Activated naive CD8-positive, alpha-beta T cell treated with anti-CD3 and anti-CD28 coated beads for 36 hours (primary cell): ENCODE measurements at regions not wholly inside any gene's neighbourhood (a gene's known extent, or its start where the extent isn't known, plus 50 kb on each side); places are given as distances from the start of the nearest gene placed in this dataset.
"Not testable (repeated sequence)": the region's sequence is repeated elsewhere in the genome, so short reads cannot be mapped to it uniquely, and the experiment has no call there.

Experiments used
- DNase-seq: peaks from one replicate; pipeline ENCODE4 v3.0.0; 2021
- H3K27ac Mint-ChIP-seq: one replicate; pipeline ENCODE4 v1.8.0; 2022; ENCODE audit warnings: mild to moderate bottlenecking, moderate library complexity, mixed read lengths
- H3K27me3 Mint-ChIP-seq: one replicate; pipeline ENCODE4 v1.8.0; 2022; ENCODE audit warnings: mild to moderate bottlenecking, mixed read lengths
- H3K36me3 Mint-ChIP-seq: one replicate; pipeline ENCODE4 v1.8.0; 2021; ENCODE audit warnings: mild to moderate bottlenecking, mixed read lengths
- H3K4me1 Mint-ChIP-seq: one replicate; pipeline ENCODE4 v1.8.0; 2021; ENCODE audit warnings: mixed read lengths
- H3K4me3 Mint-ChIP-seq: one replicate; pipeline ENCODE4 v1.8.0; 2022; ENCODE audit warnings: mild to moderate bottlenecking, moderate library complexity, mixed read lengths
- H3K9me3 Mint-ChIP-seq: one replicate; pipeline ENCODE4 v1.8.0; 2022; ENCODE audit warnings: mixed read lengths

DNA sequence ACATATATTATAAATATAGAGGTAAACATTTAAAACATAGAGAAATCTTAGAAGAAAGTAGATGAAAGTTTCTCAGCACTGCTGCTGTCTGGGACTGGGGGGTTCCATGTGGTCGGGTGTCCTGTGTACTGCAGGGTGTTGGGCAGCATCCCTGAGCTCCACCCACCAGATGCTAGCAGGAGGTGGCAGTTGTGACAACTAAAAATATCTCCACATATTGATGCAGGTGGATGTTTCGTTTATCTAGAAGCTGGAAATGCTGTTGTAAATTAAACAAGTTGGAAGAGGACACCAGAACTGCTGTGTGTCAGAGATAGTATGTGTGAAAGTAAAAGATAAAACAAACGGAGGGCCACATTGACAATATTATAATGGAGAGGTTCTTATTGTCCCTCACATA, 297.1 kb upstream of the USP9Y start:
- Mint-ChIP-seq H3K4me1 (no peaks in the 10 kb centered on the region), H3K27ac (no peak overlapping the region), H3K36me3 (no peaks in the 10 kb centered on the region), H3K27me3 (no peaks in the 10 kb centered on the region), H3K9me3 (no peaks in the 10 kb centered on the region), H3K4me3 (no peak overlapping the region)
- DNase-seq = no peak

DNA sequence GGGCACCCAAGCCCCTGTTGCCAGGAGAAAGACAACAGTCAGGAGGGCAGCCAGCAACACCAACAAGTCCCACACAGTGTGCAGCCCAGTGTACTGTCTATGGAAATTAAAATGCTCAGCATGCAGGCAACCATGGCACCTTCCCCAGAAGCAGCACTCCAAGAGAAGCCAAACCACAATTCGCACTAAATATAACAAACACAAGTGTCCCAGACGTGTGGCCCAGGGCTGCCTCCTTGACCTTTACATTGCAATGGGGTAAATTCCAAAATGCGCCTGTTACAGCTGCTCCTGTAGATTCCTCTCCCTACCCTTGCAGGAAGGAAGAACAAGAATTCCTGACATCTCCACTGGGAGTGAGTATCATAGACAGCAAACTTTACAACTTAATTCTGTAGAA, 292.8 kb upstream of the USP9Y start:
- Mint-ChIP-seq H3K4me3 (no peak overlapping the region), H3K9me3 (no peaks in the 10 kb centered on the region), H3K4me1 (peaks cover 7% of the 10 kb centered on the region), H3K36me3 (no peaks in the 10 kb centered on the region), H3K27me3 (no peaks in the 10 kb centered on the region), H3K27ac (no peak overlapping the region)
- DNase-seq = no peak

DNA sequence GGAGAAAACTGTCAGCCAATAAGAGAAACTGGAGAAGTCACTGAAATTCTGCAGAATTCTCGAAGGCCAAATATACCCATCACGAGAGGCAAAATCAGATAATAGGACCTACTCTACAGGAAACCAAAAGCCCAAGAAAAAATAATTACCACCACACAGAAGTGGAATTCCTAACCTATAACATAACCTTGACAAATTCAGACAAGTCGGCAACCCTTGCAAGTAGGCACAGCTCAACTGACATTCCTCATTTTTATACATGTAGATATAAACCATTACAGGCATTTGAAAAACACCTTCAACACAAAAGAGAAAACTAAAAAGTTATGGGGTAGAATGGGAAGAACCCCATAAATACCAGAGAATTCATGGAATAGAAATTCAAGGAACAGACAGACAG, 290.3 kb upstream of the USP9Y start:
- H3K36me3 Mint-ChIP-seq = no peaks in the 10 kb centered on the region
- no peaks in the 10 kb centered on the region for H3K27me3 Mint-ChIP-seq
- no peak for DNase-seq
- no peak overlapping the region for H3K27ac Mint-ChIP-seq
- no peaks in the 10 kb centered on the region for H3K9me3 Mint-ChIP-seq
- H3K4me1 Mint-ChIP-seq = peaks cover 7% of the 10 kb centered on the region
- no peak overlapping the region for H3K4me3 Mint-ChIP-seq

DNA sequence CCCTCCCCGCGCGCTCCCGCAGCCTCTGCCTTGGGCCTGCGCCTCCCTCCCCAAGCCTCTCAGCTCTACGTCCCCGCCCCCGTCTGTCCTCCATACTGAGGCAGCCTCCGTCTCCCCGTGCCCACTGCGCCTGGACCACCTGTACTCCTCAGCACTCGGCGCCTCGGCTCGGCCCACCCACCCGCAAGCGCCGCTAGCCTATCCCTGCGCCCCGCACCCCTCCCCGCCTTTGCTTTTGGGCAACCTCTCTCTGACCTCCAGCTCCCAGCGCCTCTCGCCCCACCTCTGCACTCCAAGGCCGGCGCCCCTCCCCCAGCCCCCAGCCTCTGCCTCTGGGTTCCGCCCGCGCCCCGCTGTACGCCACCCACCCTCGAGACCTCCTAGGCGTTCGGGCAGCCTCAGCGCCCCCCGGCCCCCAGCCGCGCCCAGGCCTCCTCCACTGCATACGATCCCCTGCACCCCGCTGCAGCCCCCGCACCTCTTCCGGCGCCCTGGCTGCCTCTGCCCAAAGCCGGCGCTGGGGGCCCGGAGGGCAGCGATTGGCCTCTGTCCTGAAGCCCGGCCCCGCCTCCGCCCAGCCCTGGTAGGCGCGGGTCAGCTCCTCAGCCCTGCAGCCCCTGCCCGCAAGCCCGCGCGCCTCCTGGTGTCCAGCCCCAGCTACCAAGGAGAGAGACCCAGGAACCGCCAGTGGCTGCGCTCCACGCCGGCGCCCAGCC, 279.8 kb upstream of the USP9Y start:
- H3K36me3 Mint-ChIP-seq = no peaks in the 10 kb centered on the region
- H3K27ac Mint-ChIP-seq = no peak overlapping the region
- H3K4me1 Mint-ChIP-seq = peaks cover 4% of the 10 kb centered on the region
- H3K9me3 Mint-ChIP-seq = no peaks in the 10 kb centered on the region
- no peaks in the 10 kb centered on the region for H3K27me3 Mint-ChIP-seq
- H3K4me3 Mint-ChIP-seq = peak overlapping the region; percentile 37
- DNase-seq = peak; percentile 2

DNA sequence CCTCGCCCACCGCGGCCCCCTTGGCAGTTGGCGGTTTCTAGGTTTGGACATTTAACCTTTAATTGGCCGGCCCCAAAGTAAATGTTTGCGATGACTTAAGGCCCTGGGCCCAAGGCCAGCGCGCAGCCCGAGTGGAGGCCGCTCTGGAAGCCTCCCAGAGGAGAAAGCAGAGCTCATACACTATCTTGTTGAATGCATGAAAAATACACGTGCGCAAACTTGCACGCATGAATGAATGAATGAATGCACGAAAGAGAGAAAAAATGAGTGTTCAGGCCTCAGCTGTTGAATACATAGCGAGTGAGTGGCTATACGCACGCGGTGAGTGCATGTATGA, 279.3 kb upstream of the USP9Y start:
- DNase-seq = no peak
- Mint-ChIP-seq H3K36me3 (no peaks in the 10 kb centered on the region), H3K9me3 (no peaks in the 10 kb centered on the region), H3K27ac (no peak overlapping the region), H3K4me1 (peaks cover 4% of the 10 kb centered on the region), H3K4me3 (no peak overlapping the region), H3K27me3 (no peaks in the 10 kb centered on the region)

DNA sequence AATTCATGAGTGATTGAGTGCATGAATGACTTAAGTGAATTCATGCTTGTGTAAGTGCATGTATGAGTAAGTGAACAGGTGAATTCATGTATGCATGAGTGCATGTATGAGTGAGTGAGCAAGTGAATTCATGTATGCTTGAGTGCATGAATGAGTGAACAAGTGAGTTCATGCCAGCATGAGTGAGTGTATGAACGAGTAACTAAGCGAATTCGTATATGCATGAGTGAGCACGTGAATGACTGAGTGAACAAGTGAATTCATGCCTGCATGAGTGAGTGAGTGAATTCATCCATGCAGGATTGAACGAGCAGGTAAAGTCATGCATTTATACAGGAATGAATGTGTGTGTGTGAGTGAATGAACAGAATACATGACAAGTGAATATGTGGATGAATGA, 278.5 kb upstream of the USP9Y start:
- Mint-ChIP-seq H3K9me3 (no peaks in the 10 kb centered on the region), H3K27ac (no peak overlapping the region), H3K4me1 (peaks cover 3% of the 10 kb centered on the region), H3K36me3 (no peaks in the 10 kb centered on the region), H3K27me3 (no peaks in the 10 kb centered on the region), H3K4me3 (no peak overlapping the region)
- no peak for DNase-seq

DNA sequence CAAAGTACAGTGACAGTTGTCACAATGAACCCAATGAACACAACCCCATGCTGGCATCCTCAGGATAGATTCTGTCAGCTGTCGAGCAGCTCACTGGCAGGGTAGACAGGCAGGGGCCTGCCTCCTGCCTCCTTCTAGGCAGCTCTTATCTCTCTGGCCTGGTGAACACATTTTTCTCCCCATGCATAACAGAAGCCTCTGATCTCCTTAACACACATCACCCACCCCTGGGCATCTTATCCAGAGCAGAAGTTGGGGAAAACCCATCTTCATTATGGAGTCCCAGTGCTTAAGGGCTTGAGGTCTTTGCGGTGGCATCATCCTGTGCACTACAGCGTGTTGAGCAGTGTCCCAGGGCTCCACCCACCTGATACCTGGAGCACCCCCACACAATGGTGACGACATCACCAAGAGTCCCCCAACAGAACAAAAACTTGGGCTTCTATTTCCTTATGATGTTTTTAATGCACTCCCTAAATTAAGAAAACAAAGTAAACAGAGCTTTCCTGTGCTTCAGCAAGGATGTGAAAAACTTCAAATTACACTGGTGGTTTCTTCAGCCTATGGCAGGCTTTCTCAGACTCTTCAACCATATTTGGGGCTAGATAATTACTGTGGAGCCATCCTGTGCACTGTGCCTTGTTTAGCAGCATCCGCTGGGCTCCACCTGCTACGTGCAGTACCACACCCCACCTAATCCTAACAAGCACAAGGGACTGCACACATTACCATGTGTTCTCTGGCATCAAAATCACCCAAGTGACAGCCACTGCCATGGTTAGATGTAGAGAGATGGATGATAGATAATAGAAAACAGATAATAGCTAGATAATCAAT, 277.4 kb upstream of the USP9Y start:
- DNase-seq = no peak
- Mint-ChIP-seq H3K36me3 (no peaks in the 10 kb centered on the region), H3K9me3 (no peaks in the 10 kb centered on the region), H3K27me3 (no peaks in the 10 kb centered on the region), H3K4me1 (no peaks in the 10 kb centered on the region), H3K4me3 (no peak overlapping the region), H3K27ac (no peak overlapping the region)

DNA sequence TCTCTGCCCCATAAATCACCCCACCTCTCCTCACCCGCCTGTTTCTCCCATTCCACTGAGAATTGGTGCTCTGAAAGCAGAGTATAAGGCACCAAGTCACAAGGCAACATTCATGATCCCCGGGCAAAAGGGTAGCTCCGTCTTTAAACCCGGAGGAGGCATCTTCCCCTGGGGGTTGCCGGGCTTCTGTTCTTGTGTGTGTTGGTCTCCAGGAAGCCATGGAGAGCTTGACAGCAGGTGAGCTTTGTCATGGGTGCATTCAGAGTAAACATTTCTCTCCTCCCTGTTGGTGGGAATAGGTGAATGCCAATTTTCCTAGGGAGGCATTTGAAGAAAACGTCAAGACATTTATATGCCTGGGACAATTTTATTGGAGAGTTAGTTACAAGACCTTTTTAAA, 275.5 kb upstream of the USP9Y start:
- Mint-ChIP-seq H3K27ac (no peak overlapping the region), H3K4me1 (no peaks in the 10 kb centered on the region), H3K36me3 (no peaks in the 10 kb centered on the region), H3K4me3 (no peak overlapping the region), H3K9me3 (no peaks in the 10 kb centered on the region), H3K27me3 (no peaks in the 10 kb centered on the region)
- DNase-seq = no peak

DNA sequence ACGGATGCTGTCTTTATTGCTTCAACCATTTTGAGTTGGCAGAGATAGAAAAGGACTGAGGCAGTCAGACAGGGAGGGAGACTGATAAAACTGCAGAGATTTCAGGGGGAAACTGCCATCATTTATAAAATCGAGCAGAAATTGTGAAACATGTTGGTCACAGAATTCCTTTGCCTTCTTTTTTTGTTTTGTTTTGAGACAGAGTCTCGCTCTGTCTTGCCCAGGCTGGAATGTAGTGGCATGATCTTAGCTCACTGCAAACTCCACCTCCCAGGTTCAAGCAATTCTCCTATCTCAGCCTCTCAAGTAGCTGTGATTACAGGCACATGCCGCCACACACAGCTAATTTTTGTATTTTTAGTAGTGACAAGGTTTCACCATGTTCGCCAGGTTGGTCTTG, 273.7 kb upstream of the USP9Y start:
- H3K4me1 Mint-ChIP-seq = no peaks in the 10 kb centered on the region
- H3K27ac Mint-ChIP-seq = no peak overlapping the region
- no peaks in the 10 kb centered on the region for H3K9me3 Mint-ChIP-seq
- H3K4me3 Mint-ChIP-seq = no peak overlapping the region
- H3K36me3 Mint-ChIP-seq = no peaks in the 10 kb centered on the region
- no peaks in the 10 kb centered on the region for H3K27me3 Mint-ChIP-seq
- no peak for DNase-seq

DNA sequence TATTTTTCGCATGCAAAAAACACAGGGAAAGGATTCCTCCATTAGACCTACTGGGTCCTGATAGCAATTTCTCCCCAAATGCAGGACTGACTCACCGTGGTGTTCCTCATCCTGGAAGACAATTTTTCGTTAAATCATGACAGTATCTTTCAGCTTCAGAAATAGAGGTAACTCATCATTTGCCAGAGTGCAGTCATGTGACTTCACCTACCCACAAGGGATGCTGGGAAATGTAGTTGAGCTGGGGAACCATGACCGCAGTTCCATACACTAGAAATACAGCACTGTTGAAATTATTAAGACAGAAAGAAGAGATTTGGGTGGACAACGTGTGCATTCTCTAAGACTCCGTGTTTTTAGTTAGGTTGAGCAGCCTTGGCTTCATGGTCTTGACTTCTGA, 269.5 kb upstream of the USP9Y start:
- no peaks in the 10 kb centered on the region for H3K27me3 Mint-ChIP-seq
- no peaks in the 10 kb centered on the region for H3K9me3 Mint-ChIP-seq
- H3K27ac Mint-ChIP-seq = no peak overlapping the region
- DNase-seq = no peak
- H3K4me3 Mint-ChIP-seq = no peak overlapping the region
- no peaks in the 10 kb centered on the region for H3K4me1 Mint-ChIP-seq
- H3K36me3 Mint-ChIP-seq = no peaks in the 10 kb centered on the region

DNA sequence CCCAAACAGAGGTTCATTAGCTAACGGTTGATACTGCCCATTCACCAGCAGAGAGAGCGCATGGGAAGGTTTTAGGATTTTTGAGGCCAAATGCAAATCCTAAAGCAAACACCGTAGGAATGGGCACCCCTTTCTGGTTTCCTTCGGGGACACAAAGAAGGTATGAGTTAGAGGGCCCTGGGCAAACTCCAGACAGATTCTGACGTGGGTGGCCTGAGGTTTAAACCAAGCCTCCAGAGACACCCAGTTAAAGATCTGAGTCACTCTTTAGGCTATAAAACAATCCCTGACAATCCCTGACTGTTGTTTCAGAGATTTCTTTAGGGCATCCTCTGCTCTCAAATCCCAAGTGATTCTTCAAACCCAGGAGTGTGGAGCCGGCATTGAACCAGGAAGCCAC, 262.2 kb upstream of the USP9Y start:
- H3K27ac Mint-ChIP-seq, H3K4me3 Mint-ChIP-seq, H3K36me3 Mint-ChIP-seq, H3K27me3 Mint-ChIP-seq, H3K4me1 Mint-ChIP-seq, H3K9me3 Mint-ChIP-seq, DNase-seq: not testable (repeated sequence)

DNA sequence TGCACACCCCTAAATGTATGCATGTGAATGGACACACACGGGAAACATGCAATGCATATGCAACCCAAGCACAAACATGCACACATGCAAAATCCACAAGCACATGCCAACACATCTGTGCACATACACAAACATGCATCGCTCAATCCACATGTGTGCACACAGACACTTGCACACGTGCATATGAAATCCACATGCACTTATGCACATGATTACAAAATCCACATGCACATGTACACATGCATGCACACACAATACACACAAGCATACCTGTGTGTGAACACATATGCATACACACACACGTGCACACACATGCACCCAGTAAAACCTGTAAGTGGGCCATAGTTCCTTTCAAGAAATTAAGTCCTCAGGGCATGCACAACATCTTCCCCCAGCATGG, 256.8 kb upstream of the USP9Y start:
- no peak for DNase-seq
- Mint-ChIP-seq H3K27me3 (no peaks in the 10 kb centered on the region), H3K4me1 (no peaks in the 10 kb centered on the region), H3K9me3 (no peaks in the 10 kb centered on the region), H3K36me3 (no peaks in the 10 kb centered on the region), H3K27ac (no peak overlapping the region), H3K4me3 (no peak overlapping the region)

DNA sequence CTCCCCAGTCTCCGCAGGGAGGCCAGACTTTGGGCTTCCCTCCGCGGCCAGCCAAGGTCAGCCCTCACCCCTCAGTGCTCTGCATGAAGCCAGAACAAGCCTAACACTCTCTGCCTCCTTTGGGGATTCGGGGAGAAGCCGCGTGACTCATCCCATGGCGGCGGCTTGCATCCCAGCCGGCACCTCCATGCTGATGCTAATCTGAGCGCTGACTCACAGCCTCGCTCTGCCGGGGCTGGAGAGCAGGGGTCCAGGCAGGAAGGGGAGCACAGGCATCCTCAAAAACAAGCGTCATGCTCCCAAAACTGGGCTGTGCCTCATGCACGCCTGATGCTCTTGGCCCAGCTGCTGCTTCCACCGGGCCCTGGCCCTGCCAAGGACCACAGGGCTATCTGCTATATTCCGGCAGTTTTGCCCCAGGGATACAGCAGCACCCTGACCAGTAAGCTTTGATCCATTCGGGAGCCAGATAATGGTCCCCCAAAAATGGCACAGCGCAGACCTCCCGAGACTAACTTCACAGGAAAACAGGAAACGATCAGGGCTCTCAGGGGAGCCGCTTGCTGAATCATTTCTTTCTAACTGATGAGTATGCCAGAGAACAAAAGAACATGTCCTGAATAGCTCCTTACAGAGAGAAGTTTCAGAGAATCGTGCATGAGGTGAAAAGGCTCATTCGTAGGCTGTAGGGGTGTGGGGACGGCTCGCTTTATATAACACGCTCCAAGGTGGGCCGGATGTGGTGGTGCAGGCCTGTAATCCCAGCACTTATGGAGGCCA, 254.4 kb upstream of the USP9Y start:
- not testable (repeated sequence) for H3K9me3 Mint-ChIP-seq, H3K4me3 Mint-ChIP-seq, H3K36me3 Mint-ChIP-seq, H3K27ac Mint-ChIP-seq, H3K27me3 Mint-ChIP-seq, DNase-seq, H3K4me1 Mint-ChIP-seq

DNA sequence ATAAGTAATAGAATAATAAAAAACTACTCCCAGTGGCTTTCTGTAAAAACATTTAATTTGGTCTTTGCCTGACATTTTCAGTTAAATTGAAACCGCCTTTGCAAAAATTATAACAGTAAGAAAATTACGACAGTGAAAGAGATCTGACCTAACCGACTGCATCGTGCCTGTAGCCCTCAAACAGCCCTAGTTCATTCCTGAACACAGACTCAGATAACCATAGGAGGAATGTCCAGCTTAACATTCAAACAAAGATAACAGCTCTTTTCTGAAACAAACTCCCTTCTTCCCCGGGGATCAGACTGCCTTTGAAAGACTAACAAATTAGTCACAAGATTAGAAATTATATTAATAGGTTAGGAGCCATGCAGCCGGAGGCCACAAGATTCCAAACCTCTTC, 252.5 kb upstream of the USP9Y start:
- H3K9me3 Mint-ChIP-seq, H3K4me1 Mint-ChIP-seq, DNase-seq, H3K27ac Mint-ChIP-seq, H3K4me3 Mint-ChIP-seq, H3K36me3 Mint-ChIP-seq, H3K27me3 Mint-ChIP-seq: not testable (repeated sequence)

DNA sequence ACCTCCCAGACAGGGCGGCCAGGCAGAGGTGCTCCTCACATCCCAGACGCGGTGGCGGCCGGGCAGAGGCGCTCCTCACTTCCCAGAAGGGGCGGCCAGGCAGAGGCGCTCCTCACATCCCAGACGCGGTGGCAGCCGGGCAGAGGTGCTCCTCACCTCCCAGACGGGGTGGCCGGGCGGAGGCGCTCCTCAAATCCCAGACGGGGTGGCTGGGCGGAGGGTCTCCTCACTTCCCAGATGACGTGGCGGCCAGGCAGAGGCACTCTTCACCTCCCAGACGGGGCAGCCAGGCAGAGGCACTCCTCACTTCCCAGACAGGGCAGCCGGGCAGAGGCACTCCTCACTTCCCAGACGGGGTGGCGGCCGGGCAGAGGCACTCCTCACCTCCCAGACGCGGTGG, 247.7 kb upstream of the USP9Y start:
- H3K27me3 Mint-ChIP-seq, H3K4me3 Mint-ChIP-seq, H3K36me3 Mint-ChIP-seq, H3K4me1 Mint-ChIP-seq, H3K9me3 Mint-ChIP-seq, H3K27ac Mint-ChIP-seq, DNase-seq: not testable (repeated sequence)

DNA sequence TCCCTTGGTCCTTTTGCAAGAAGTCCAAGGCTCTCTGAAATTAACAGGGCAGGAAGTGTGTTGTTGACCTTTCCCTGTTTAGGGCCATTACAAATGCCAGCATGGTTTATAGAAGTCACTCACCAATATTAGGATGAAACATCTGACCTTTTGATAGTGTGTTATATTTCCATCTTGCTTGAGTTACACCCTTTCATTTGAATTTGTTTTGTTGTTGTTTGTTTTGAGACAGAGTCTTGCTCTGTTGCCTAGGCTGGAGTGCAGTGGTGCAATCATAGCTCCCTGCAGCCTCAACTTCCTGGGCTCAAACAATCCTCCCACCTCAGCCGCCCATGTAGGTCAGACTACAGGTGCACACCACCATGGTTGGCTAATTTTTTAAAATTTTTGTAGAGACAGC, 241.1 kb upstream of the USP9Y start:
- no peak overlapping the region for H3K4me3 Mint-ChIP-seq
- no peak for DNase-seq
- H3K27me3 Mint-ChIP-seq = no peaks in the 10 kb centered on the region
- H3K36me3 Mint-ChIP-seq = no peaks in the 10 kb centered on the region
- no peaks in the 10 kb centered on the region for H3K9me3 Mint-ChIP-seq
- H3K27ac Mint-ChIP-seq = no peak overlapping the region
- H3K4me1 Mint-ChIP-seq = no peaks in the 10 kb centered on the region
